Adrenal gland (tissue), 5 donors: ENCODE measurements at regions not wholly inside any gene's neighbourhood (a gene's known extent, or its start where the extent isn't known, plus 50 kb on each side); places are given as distances from the start of the nearest gene placed in this dataset.

Experiments used
- POLR2A ChIP-seq, 2 donors: fragments of 450-650 bp; IDR thresholded peaks; one replicate each; pipeline ENCODE4 v1.6.1; 2017; ENCODE audit warnings: antibody characterized with exemption in 2 of 2, mild to moderate bottlenecking in 2 of 2, moderate library complexity in 1 of 2
- TF ChIP-seq, protein P1 (sequence below), 6 experiments: fragments of 450-650 bp in 4 of 6; fragments of 200-600 bp in 2 of 6; sonication (generic) in 1 of 6; IDR thresholded peaks; 1 replicate in 5 of 6; 2 replicates in 1 of 6; pipeline versions ENCODE4 v1.5.1 to v1.8.0; 2016 to 2021; ENCODE audit warnings: antibody characterized with exemption in 6 of 6, mild to moderate bottlenecking in 2 of 6, moderate library complexity in 1 of 6
- donor health status: DM: no; HTN: no; CAD: no.

DNA sequence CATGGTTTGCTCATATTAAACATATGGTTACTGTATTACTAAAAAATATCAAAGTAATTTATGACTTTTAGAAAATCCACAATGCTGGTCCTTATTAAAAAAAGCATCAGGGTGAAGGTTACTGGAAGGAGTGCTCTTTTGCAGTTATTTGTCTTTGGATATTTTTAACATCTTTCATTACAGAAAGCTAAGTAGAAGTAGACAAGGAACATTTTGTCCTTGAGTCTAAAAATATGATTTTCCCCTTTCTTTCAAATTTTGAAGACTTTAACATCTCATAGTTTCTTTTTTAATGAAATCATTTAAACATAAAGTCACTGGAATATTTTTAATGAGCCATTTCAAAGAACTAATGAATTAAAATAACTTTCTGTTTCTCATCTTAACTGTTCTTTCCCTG, 110.1 kb upstream of the TNS3 start:
- TF ChIP-seq, protein P1, sequence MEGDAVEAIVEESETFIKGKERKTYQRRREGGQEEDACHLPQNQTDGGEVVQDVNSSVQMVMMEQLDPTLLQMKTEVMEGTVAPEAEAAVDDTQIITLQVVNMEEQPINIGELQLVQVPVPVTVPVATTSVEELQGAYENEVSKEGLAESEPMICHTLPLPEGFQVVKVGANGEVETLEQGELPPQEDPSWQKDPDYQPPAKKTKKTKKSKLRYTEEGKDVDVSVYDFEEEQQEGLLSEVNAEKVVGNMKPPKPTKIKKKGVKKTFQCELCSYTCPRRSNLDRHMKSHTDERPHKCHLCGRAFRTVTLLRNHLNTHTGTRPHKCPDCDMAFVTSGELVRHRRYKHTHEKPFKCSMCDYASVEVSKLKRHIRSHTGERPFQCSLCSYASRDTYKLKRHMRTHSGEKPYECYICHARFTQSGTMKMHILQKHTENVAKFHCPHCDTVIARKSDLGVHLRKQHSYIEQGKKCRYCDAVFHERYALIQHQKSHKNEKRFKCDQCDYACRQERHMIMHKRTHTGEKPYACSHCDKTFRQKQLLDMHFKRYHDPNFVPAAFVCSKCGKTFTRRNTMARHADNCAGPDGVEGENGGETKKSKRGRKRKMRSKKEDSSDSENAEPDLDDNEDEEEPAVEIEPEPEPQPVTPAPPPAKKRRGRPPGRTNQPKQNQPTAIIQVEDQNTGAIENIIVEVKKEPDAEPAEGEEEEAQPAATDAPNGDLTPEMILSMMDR (IDR thresholded peaks at IDR 0.05): no peak
- no peak for TF ChIP-seq POLR2A (IDR thresholded peaks at IDR 0.05)
